ENCODE measurements at regions not wholly inside any gene's neighbourhood (a gene's known extent, or its start where the extent isn't known, plus 50 kb on each side); places are given as distances from the start of the nearest gene placed in this dataset.

DNA sequence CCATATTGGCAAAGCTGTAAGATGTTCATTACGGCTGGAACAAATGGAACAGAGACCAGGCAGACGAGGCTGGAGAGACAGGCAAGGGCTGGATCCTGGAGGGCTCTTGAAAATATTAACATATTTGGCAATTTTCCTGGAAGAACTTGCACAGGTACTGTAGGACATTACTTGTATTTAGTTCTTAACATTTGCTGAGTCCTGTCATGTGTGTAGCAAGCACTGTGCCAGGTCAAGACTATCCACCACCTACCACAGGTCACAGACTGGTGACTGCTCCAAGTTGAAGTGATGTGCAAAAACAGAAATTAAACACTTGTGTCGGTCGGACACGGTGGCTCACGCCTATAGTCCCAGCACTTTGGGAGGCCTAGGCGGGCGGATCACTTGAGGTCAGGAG is 58.7 kb upstream of the TNRC6B start:
- TF ChIP-seq, protein P1, sequence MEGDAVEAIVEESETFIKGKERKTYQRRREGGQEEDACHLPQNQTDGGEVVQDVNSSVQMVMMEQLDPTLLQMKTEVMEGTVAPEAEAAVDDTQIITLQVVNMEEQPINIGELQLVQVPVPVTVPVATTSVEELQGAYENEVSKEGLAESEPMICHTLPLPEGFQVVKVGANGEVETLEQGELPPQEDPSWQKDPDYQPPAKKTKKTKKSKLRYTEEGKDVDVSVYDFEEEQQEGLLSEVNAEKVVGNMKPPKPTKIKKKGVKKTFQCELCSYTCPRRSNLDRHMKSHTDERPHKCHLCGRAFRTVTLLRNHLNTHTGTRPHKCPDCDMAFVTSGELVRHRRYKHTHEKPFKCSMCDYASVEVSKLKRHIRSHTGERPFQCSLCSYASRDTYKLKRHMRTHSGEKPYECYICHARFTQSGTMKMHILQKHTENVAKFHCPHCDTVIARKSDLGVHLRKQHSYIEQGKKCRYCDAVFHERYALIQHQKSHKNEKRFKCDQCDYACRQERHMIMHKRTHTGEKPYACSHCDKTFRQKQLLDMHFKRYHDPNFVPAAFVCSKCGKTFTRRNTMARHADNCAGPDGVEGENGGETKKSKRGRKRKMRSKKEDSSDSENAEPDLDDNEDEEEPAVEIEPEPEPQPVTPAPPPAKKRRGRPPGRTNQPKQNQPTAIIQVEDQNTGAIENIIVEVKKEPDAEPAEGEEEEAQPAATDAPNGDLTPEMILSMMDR (IDR thresholded peaks at IDR 0.05; ENCODE audit: low read length), result no peak
- TF ChIP-seq EZH2phosphoT487 (IDR thresholded peaks at IDR 0.05; ENCODE audit: low read length) (no peak), EZH2 (optimal IDR thresholded peaks at IDR 0.05; ENCODE audit: low read depth, low read length) (no peak)
